HG02763 (cell line): ENCODE measurements at regions not wholly inside any gene's neighbourhood (a gene's known extent, or its start where the extent isn't known, plus 50 kb on each side); places are given as distances from the start of the nearest gene placed in this dataset.

Experiments used
- ATAC-seq: cut with Tn5 transposase; IDR thresholded peaks from one replicate; pipeline ENCODE4 v1.9.1; 2021; ENCODE audit warnings: mild to moderate bottlenecking, moderate library complexity; ENCODE audit not compliant: unreplicated experiment

DNA sequence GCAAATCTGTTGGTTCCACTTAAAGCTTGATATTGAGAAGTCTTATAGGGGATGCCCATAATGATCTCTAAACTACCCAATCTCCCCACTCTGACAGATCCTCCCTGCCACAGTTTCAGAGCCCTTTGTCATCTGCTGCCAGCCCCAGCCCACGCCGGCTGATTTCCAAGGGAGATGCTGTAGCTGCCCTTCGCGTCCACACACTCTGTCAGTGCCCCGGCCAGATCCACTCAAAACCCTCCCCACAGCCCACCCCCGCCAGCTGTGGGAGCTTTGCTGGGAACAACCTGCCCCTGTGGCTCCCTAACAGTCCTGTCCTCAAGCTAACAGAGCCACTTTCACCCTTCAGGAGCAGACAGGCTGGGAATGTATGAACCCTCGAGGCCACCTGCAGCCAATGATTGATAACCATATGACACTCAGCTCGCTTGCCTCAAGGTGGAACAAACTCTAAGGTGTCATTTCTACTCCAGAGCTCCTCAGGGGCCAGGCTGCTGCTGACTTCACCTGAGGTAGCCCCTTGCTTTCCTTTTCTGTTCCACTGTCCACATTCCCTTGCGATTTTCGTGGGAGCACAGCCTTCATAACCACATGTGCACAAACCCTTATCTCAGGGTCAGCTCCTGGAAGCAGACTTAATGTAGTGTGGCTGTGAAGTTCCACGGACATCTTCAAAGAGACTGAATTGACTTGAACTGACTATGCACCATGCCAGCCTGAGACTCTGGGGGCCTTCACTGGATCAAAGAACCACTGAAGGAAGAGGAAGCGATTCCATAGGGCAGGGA, 92.6 kb upstream of the LGALSL start:
- ATAC-seq: no peak

DNA sequence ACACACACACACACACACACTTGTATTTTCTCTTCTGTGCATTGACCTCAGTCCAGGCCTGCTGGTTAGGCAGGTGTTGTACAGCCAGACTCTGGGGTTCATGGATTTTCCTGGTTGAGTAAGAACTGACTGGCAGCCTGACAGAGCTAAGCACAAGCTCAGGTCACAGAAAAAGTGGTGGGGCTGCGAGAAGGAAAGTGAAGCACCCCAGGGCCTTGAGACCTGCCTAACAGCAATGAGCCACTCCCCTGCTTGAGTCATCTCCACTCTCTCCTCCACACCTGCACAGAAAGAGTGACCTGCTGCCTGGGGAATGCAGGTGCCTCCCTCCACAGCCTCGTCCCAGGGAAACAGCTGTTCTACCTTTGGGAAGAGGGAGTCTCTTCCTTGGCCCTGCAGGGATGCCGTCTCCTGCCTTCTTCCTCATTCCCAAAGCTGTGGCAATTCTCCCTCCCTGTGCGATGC, 91.4 kb upstream of the LGALSL start:
- no peak for ATAC-seq

DNA sequence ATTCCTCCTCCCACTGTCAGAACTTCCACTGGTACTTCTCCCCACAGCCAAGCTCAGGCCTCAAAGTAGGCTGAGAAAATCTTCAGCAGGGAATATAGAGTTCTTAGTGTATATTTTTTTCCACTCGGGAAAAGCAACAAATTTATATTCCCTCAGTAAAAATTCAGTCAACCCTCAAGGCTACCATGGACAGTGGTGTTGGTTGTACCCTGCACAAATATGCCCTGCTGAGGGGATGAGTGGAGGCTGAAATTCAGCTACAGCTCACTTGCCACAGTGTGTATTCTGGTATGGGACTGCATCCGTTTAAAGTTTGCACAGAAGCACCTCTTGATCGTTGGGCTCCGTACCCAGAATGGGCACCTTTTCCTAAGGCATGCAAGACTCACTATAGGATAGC, 90.8 kb upstream of the LGALSL start:
- no peak for ATAC-seq

DNA sequence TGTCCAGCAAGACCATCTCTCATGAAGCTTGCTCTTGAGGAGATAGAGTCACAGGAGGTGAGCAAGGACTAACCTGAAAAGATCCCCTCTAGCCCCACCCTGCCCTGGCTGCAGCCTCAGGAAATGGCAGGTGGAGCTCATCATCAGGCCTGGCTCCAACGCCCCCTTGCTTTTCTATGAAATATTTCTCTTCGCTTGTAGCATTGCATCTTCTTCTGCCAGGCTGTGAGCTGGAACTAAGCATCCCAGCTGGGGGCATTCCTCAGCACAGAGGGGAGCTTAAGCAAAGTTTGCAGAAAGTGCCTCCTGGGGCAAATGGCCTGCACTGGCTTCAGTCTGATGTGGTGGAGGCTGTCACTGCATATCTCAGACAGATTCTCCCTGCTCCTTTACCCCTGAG, 90.1 kb upstream of the LGALSL start:
- ATAC-seq: no peak

DNA sequence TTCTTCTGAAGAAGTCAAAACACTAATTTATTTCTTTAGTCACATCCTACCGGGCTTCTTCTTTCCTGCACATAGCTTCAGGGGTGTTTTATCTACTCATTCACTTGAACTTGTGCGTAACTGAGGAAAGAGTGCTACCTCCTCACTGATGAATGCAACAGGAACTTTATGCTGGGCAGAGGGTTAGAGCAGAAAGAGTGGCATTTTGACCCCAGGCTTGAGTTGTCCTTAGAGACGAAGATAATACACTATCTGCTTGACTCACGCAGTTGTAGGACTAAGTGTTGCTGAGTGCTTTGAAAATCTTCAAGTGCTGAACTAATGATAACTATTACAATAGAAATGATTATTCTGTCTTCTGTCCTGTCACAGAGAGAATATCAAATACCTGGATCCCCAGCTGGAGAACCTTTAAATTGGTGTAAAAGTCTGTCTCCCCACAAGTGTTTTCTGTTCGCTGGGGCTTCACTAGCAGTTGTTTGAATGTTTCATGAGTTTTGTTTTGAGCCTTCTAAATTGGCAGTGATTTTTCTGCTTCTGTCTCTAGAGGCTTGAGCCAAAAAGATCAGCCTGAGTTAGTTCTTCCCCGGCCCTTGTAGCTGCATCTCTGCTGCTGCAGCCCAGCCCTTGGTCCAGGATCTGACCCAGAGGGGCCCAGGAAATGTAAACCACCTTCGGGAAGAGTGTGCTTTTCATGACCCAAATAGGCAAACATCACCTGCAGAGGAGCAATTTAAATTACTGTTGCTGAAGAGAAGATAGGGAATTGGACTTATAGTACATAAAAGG, 86.3 kb upstream of the LGALSL start:
- ATAC-seq: no peak

DNA sequence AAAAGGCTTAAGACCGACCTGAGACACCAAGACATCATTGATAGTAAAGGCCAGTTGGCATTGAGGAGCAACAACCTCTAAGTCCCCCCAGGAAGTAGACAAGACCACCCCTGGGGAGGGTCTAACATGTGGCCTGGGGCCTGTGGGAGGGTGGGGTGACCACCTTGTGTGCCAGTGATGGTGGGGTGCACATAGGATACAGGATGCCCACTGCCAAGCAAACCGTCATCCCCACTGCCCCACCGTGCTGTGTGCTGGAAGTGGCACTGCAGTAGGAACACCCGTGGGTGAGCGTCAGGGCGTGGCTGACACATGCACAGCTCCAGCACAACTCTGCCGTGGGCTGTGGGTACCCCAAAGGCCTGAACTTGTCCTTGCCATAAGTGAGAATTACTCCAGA, 84.3 kb upstream of the LGALSL start:
- ATAC-seq: no peak

DNA sequence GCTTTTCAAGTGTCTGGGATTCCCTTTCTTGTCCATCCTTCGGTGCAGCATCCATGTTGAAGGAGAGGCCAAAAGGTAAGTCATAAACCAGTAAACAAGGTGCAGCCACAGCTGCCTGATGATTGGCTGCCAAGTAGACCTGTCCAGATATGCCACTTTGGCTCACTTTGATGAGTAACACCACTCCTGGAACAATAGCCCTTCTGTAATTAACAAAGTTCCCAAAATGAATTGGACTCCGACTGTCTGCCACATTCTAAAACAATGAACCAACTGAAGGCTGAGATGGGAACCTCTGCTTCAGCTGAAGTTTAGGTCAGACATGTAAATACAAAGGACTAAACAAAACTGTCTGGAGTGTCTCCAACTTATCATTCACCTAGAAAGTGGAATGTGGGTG, 82.2 kb upstream of the LGALSL start:
- no peak for ATAC-seq

DNA sequence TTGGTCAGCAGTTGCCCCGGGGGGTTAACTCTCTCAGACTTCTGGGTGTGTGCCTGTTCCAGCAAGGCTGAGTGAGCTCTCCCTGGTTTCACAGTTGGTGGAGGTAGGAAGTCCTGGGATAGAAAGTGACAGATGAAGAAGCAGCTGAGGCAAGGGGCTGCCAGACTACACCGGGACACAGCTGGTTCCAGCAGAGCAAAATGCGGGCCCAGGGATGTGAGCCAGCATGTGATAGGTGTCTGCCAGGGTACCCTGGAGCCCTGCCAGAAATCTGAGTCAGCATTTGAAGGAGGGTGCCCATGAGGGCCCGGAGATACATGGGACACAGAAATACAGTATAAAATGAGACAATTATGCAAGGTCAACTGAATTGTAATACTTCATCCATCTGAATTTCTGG, 79.3 kb upstream of the LGALSL start:
- no peak for ATAC-seq

DNA sequence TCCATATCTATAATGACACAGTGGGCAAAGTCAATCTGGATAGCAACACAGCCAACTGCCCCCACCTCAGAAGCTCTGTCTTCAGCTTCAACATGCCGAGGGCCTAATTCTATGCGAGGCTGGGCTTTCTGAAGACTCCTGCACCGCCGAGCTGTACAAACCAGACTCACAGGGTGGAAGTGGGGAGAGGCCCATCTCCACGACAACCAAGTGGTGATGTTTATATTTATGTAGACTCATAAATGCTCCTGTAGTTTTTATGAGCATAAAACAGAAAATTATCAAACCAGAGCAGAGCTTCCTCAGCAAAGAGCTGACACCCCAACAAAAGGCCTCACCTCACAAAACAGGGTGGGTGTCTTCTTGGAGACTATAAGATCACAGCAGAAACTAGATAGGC, 77.0 kb upstream of the LGALSL start:
- no peak for ATAC-seq

DNA sequence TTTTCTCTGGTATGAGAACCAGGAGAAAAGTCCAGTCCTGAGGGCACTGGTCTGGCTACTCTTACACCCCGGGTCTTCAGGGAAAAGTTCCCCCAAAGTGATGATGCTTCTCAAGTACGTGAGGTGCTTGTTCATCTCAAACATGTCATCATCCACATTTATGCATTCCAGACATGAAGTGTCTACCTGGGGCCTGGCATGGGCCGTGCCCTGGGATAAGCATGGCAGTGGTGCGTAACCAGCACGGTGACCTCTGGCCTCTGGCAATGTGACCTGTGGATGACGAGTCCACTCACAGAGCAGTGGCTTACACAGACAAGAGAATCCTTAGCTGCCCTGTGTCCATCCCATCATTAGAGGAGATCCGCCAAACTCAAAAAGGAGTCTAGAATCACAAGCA, 74.8 kb upstream of the LGALSL start:
- ATAC-seq: no peak

DNA sequence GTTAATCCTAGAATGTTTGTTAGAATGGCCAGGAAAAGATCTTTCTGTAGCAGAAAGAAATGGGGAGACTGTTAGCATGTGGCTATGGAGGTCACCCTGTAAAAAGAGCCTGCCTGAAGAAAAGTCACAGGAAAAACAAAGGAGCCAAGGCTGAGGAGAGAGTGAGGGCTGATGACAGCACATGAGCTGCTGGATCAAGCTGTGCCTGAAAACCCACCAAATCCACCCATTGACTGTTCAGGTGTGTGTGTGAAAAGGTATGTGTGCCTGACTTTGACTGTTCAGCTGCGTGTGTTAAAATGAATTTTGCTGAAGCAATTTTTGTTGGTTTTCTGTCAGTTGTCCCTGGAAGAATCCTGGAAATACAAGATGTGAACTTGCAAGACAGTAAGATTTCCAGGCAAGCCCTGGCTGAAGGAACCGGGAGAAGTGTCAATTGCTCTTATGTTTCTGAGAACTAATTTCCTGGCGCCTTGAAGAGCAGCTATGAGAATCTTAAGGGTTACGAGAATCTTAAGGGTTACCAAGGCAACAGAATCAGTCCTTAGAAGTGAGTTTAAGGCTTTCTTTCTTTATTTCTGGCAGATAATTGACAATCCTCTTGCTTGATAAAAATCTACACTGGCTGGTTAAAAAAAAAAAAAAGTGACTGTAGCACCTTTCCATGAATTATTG, 73.0 kb upstream of the LGALSL start:
- no peak for ATAC-seq

DNA sequence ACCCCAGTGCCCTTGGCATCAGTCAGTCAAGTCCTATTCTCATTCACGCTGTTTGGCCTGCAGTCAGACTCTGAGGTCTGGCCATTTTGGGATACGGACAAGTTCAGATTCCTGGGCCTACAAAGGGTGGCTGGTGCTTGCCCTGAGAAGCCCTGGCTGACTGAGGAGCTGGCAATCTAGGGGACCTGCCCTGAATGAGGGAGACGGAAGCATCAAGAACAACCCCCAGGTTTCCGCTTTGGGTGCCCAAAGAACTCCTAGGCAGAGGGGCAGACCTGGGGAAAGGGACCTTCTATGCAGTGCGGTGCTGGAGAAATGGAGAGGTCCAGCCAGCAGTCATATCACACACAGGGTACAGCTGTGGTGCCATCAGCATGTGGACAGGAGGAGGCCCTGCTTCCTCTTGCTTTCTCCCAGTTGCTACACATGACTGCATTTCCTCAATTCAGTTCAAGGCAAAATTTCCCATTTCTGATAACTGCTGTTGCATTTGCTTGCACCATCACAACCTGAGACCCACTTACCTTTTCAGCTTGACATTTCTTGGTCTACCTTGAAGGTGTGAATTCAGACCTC, 70.9 kb upstream of the LGALSL start:
- ATAC-seq: no peak

DNA sequence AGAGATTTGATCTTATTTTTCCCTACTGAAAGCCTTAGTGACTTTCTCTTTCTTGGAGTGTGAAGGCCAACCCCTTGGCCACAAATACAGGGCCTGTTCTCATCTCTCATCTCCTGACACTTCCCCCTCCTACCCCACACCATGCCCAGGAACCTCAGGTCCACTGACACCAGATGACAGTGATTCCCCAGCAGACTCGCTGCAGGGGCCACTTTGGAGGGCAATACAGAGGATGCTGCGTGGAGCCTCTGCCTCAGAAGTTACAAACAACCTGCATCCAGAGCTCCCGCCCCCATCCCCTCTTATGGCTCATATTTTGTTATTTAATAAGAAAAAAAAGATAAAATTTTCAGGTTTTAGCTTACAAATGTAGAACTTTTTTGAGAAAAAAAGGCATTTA, 70.1 kb upstream of the LGALSL start:
- no peak for ATAC-seq

DNA sequence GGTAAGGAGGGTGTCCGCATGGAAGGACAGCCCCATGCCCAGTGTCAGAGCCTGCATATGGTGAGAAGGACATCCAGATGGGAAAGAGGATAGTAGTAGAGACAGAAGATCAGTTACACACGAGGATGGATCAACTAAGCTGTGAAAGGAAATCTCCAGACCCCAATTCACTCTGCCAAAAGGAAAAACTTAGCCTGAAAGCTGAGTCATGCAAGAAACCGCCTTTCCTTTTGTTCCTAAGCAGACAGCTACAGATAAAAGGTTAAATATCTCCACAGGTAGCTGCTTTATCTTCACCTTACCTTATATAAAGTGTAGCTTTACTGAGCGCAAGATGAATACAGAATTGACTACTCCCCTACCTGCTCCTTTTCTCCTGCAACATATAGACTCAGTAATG, 67.3 kb upstream of the LGALSL start:
- no peak for ATAC-seq

DNA sequence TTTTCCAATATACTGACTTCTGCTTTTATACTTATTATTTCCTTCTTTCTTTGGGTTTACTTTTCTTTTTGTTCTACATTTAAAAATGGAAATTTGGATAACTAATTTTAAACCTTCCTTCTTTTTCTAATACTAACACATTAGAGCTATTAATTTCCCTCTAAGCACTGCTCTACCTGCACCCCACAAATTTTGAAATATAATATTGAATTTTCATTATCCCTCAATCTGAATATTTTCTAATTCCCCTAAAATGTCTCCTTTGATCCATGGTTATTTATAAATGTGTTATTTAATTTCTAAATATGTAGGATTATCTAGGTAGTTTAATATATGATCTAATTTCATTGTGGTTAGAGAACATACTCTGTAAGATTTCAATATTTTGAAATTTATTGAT, 63.4 kb upstream of the LGALSL start:
- ATAC-seq: no peak

DNA sequence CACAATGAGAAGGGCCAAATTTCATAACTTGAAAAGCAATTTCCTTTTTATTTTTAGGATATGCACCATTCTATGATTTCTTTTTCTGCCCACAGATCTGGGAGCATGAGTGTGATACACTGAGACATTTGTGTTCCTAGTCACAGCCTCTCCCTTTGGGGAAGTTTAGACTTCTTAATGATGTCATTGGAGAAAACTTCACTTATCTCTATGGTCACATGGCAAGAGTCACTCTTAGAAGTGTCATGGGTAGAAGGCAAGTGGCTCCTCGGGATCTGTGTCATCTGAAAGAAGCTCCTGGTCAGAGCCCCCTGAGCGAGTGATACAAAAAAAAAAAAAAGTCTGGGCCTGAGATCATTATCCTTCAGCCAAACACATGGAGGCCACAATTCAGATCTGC, 62.5 kb upstream of the LGALSL start:
- no peak for ATAC-seq

DNA sequence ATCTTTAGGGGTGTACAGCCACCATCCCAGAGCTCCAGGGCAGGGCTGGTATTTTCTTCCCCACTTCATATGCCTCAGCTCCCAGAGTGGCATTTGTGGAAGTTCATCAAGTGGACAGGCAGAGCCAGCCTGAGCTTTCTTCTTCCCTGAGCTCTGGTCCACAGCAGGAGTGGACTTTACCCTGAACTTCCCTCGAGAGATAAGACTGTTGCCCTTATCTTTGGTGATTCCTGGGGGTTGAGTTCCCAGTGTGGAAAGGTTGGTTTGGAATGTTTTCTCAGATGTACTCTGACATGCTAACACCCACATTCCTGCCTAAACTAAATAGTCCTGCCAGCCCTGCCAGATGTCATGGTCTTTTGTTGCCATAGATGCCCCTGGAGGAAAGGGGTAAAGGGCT, 62.0 kb upstream of the LGALSL start:
- ATAC-seq: no peak

DNA sequence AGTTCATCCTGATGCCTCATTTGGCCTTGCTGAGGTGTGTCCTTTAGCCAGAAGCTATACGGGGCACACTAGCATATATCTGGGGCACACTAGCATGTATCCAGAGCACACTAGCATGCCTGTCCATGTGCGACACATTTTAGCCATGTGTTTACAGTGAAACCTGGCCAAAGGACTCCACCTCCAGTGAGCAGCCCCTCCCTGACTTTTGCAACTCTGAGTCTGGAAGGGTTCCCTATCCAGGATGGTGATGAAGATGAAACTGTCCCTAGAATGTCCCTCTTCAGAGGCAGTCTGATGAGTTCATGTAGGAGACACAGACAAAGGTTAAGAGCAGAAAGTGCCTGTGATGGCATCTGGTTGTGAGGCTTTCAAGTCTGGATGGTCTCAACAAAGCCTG, 61.4 kb upstream of the LGALSL start:
- ATAC-seq: no peak

DNA sequence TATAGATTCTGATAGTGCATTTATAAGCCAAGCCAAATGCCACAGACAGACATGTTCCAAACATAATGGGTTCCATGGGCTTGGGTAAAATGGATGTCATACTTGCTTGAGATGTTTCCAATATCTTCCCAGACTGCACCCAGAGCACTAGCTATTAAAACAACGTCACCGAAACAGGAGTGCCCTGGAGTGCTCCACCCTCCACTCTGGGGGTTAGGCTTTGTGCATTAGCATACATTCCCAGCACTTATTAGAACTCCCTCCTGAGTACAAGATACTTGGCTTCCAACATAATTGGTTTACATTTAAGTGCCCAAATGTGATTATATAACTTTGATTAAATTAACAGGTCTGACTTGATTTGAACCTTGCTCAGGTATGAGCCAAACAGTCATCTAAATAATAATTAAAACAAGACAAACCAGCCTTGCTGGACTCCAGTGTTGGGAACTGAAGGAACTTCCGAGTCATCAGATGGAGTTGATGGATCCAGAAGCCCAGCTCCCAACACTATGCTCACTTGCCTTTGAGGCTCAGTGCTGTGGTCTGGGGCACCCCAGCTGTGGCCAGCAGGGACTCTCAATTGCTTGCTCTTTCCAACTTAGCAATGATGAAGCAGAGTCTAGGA, 60.5 kb upstream of the LGALSL start:
- no peak for ATAC-seq

DNA sequence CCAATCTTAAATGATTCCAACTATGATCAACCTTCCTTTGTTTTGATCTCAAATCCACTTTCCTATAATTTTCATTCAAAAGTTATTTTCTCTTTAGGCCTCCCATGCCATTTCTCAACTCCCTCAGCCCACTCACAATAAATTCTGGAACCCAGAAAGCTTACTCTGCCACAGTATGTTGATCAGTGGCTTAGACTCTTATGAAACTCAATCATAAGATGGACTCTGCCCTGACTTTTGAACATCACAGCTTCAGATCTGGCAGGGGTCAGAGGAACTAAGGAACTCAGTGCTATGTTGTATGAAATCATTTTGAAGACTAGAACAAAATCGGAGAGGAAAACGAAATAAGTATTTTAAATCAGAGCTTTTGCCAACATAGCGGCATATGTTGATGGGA, 59.8 kb upstream of the LGALSL start:
- no peak for ATAC-seq

DNA sequence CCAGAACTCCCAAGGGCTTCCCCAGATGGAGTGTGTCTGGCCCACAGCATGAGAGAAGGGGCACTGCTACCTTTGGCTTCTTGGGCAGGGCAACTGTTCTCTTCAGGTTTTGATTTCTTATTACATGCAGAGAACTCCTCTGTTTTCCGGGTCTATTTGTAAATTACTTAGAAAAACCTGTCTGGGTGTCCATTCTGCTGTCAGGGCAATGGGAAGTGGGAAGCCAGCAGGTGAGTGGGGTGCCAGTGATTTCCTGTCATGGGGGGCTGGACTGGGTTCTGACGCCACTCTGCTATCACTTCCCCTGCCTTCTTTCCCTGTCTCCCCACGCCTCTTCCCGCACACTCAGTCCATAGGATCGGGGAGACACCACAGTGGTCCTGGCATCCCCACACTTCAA, 58.0 kb upstream of the LGALSL start:
- ATAC-seq: no peak
